Amygdala (tissue), 56 donors: ENCODE measurements at regions not wholly inside any gene's neighbourhood (a gene's known extent, or its start where the extent isn't known, plus 50 kb on each side); places are given as distances from the start of the nearest gene placed in this dataset.
A peak's percentile ranks its signal among the peaks of the same experiment; 100 is the strongest.

ENCODE experiments used
- DNase-seq, 56 donors: peaks; one replicate each; lab custom pipeline; 2025; lab: John Stamatoyannopoulos, UW

GRCh38 chr5:61941637-61942036, 364.4 kb upstream of the KIF2A start:
- no peak for DNase-seq

- DNase-seq, result no peak
Measured at GRCh38 chr5:61942462-61943049, 363.4 kb upstream of the KIF2A start.

DNA sequence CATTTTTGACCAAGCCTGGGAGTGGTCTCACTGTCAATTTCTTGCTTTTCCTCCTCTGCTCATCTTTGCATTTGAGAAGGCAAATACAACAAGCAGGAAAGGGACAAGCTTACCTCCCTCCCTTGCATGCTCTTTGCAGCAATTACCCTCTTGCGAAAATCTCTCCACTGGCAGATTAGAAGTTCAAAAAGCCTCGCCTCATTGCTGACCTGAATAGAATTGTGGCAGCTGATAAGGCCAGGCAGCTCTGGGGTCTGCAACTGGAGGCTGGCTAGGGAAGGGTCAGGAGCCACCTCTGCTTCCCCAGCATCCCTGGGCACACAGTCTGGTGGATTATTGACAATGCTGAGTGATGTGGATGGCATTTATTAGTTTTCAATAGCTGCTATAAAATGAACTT, 362.3 kb upstream of the KIF2A start:
- DNase-seq, result no peak

DNA sequence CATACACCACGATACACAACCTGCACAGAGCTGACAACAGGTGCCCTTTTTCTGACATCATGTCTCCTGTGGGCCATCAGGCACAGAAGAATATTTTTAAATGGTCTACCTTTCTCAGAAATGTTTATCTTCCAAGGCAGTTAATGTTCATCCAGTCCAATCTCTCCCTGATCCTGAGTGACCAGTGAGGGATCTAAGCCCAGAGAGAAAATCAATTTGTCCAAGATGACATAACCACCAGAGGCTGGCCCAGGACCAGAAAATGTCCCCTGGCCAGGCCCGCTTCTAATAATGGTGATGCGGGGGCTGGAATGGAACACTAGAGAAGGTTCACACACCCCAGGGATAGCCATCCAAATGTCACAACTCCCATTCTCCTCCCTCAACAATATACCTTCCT, 357.9 kb upstream of the KIF2A start:
- no peak for DNase-seq

DNA sequence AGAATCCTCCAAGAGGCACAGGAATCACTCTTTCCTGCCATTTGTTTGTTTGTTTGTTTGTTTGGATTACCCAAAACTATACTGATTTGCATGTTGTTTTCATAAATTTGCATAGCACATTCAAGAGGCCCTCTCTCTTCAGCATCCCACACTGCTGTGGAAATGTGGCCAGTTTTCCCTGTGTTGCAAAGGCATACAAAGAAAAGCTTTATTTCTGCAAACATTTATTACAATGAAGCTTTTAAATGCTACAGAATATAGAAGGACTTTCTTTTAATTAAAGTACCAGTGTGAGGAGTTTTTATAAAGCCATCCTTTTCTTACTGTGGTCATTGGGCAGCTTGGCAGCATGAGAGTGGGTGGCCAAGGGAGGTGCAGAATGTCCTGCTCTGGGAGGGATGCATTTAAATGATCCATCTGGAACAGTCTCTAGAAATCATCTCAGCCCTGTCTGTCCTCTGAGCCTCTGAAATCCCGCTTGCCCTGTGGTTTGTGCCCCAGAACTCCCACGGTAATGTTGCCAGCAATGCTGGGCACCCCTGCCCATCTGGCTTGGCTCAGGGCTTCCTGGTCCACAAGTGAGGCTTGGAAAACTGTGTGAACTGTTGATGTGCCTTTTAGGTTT, 356.8 kb upstream of the KIF2A start:
- peak in 51 of 56 donors; percentile 1 to 81 (median 44) for DNase-seq

DNA sequence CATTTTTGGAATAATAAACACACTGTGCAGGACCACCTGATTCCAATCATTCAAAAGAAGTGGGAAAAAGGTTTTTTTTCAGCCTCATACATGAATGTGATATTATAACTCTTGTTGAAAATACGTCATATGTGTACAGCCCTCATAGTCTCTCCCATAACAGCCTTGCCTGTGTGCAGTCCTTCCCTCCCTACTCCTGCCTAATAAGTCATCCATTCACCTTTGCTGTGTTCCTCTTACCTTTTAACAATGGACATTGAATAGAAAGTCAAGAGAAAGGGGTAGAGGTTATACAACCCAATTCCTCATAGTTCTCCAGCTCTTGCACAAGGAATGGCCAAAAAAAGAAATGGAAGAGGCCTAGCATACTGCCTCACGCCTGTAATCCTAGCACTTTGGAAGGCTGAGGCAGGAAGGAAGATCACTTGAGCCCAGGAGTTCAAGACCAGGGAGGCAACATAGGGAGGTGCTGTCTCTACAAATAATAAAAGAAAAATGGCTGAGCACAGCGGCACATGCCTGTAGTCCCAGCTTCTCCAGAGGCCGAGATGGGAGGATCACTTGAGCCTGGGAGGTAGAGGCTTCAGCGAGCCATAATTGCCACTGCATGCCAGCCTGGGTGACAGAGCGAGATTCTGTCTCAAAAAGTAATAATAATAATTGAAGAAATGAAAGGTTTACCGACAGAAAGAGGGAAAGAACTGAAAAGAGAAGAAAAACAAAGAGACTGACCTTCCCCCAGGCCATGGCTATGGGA, 356.1 kb upstream of the KIF2A start:
- no peak for DNase-seq

DNA sequence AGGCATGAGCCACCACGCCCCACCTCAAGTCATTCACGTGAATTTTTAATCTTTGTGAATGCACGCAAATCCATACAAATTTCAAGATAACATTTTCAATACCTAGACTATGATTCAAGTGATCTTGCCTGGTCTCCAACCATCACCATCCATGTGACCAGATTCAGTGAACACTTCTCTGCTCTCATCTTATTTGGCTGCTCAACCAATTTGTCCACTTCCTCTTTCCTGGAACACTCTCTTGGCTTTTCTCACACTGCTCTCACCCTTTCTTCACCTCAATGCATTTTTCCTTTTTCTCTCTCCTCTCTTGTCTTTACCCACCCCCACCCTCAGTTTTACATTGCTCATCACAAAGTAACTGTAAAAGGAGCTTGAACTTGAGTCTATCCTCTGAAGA, 354.7 kb upstream of the KIF2A start:
- DNase-seq, result no peak

DNA sequence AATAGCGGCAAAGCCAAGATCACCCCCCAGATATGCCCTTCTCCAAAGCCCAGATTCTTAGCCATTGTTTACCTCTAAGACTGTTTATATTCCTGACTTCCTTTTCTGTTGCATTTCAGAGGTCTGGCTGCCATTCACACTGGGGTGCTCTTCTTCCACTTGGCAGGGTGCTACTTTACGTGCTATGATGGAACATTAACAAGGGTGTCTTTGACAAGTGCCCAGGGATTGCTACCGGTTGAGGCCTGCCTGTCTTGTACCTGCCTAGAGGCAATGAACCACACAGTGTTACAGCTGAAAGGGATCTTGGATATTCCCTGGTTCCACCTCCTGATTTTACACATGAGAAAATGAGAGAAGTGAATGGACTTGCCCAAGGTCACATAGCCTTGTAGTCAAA, 352.1 kb upstream of the KIF2A start:
- no peak for DNase-seq

DNA sequence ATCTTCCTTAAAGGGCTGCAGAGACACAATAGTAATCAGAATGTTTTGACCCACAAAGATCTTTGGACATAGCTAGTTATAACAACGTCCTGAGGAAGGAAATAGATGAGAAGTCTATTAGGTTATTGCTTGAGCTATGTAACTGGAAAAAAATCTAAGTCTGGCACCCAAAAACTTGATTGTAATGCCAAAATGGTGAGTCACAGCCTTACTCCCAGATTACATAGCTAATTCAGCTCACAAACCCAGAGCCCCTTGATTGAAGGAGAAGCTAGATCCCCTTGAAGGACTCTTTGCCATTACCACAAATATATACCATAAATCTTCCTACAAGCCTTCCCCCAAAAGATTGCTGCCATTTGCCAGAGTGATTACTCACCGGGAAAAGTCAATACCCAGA, 341.8 kb upstream of the KIF2A start:
- no peak for DNase-seq

GRCh38 chr5:61965069-61965468, 340.9 kb upstream of the KIF2A start:
- DNase-seq, result no peak

DNA sequence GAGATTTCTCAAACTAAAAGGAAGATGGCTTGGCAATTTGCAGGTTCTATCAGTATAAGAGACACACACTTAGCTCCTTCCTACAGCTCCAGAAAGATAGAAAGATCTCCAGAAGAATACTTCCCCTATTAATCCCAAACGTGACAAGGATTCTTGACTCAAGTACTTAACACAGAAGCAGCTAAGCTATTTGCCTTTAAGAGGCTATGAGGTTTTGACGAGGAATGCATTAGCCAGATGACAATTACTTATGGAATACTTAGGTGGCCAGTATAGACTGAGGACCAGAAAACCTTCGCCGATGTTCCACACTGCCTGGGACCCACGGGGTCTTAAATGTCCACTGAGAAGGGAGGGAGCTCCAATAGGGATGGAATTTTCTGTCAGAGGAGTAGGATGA, 340.5 kb upstream of the KIF2A start:
- DNase-seq, result no peak

GRCh38 chr5:61966296-61966955, 339.6 kb upstream of the KIF2A start:
- DNase-seq, result no peak

GRCh38 chr5:61966997-61967396, 339.0 kb upstream of the KIF2A start:
- no peak for DNase-seq

DNA sequence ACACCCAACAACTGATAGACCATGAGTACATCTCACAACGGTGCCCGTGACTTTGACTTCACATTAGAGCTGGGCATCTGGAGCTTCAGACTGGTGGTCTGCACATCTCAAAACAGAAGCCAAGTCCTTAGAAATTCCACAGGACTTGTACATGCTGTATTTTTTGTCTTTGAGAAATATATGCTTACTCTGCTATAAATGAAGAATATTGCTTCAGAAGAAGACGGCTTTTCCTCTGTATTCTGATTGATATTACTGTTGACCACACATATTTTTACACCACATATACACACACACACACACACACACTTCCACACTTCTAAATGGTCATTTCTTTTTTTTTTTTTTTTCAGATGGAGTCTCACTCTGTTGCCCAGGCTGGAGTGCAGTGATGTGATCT, 338.3 kb upstream of the KIF2A start:
- DNase-seq, result no peak

- no peak for DNase-seq
Measured at GRCh38 chr5:61969347-61969746, 336.7 kb upstream of the KIF2A start.

- no peak for DNase-seq
Measured at GRCh38 chr5:61969755-61970154, 336.3 kb upstream of the KIF2A start.

- DNase-seq, result no peak
Measured at GRCh38 chr5:61970218-61970617, 335.8 kb upstream of the KIF2A start.

DNA sequence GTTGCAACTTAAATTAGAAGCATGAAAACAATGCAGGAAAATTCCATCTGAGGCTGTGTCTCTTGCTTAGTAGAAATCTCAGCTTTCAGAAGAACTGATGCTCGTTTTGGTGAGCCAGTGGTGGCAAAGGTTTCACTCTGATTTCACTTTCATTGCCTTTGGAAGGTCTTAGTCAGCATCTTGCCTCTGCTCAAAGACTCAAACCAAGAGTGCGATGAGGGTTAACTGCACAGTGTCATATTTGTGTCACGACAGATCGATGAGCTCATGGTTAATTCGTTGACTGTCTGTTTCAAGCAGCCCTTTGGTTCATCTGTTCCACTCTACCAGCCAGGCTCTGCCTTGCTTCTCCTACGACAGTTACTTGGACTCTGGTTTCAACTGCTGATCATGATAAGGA, 331.3 kb upstream of the KIF2A start:
- no peak for DNase-seq

DNA sequence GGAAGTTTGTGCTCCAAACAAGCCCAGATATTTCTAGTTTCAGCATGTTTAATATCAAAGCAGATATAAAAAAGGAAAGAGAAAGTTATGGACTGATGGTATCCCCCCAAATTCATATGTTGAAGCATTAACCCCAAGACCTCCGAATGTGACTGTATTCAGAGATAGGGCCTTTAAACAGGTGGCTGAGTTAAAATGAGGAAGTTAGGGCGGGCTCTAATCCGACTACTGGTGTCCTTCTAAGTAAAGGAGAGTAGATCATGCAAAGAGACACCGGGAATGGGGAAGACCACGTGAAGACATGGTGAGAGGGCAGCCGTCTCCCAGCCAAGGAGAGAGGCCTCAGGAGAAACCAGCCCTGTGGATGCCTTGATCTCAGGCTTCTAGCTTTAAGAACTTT, 324.1 kb upstream of the KIF2A start:
- no peak for DNase-seq

DNA sequence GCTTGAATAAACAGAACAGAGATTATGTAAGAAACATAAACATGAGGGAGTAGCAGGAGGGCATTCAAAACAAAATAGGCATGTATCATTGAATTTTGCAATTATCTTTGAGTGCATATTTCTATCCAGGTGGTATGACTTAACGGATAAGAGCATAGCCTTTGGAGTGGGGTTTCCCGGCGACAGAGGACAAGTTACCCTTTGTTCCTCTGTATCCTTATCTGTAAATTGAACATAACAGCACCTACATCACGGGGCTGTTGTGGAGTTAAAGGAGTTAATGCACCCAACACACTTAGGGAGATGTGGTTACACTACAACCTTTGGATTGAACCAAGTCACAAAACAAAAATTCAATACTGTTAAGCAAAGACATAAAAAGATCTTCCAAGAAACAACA, 314.6 kb upstream of the KIF2A start:
- no peak for DNase-seq

DNA sequence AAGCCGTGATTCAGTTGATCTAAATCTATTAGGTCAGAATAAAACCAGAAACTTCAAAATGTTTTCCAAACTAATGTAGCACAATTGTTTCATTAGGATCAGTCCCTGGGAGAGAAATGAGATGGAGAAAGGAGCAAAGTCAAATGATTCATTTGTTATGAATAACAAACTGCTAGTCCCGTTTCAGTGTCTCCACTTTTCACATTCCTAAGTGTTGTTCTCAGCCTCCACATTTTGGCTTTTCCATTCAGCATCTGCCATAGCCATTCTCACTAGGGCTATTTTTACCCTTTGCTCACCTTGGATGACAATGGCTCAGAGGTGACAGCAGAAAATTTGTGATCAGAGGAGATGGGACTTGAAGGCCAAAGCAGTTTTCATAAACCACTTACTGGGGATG, 314.1 kb upstream of the KIF2A start:
- DNase-seq, result no peak
